ENCODE measurements at regions not wholly inside any gene's neighbourhood (a gene's known extent, or its start where the extent isn't known, plus 50 kb on each side); places are given as distances from the start of the nearest gene placed in this dataset.
A peak's percentile ranks its signal among the peaks of the same experiment; 100 is the strongest.

GRCh38 chr2:71933467-71934319, 214.0 kb downstream of the CYP26B1 start:
- Histone ChIP-seq H3K4me3 (no peak overlapping the region), H3K4me1 (ENCODE audit: low read depth) (no peaks in the 10 kb centered on the region), H3K27ac (no peak overlapping the region), H3K9me3 (ENCODE audit: low read depth) (no peaks in the 10 kb centered on the region), H3K27me3 (no peaks in the 10 kb centered on the region), H3K36me3 (no peaks in the 10 kb centered on the region)
- peak; percentile 23 to 67 for DNase-seq (ENCODE audit: low read depth in 1 of 2, low spot score in 1 of 2)
- TF ChIP-seq CTCF (IDR thresholded peaks at IDR 0.05; ENCODE audit: low read depth, low read length), result peak; percentile 47

- no peaks in the 10 kb centered on the region for H3K36me3 ChIP-seq
- DNase-seq (ENCODE audit: low read depth in 1 of 2, low spot score in 1 of 2), result no peak
- no peak for TF ChIP-seq CTCF (IDR thresholded peaks at IDR 0.05; ENCODE audit: low read depth, low read length)
- H3K27ac ChIP-seq, result no peak overlapping the region
- H3K9me3 ChIP-seq (ENCODE audit: low read depth), result no peaks in the 10 kb centered on the region
- no peak overlapping the region for H3K4me3 ChIP-seq
- no peaks in the 10 kb centered on the region for H3K4me1 ChIP-seq (ENCODE audit: low read depth)
- no peaks in the 10 kb centered on the region for H3K27me3 ChIP-seq
Observed at GRCh38 chr2:71932780-71933466, 214.7 kb downstream of the CYP26B1 start.

GRCh38 chr2:71932037-71932779, 215.5 kb downstream of the CYP26B1 start:
- H3K27me3 ChIP-seq, result no peaks in the 10 kb centered on the region
- no peak overlapping the region for H3K4me3 ChIP-seq
- H3K9me3 ChIP-seq (ENCODE audit: low read depth), result no peaks in the 10 kb centered on the region
- no peaks in the 10 kb centered on the region for H3K4me1 ChIP-seq (ENCODE audit: low read depth)
- TF ChIP-seq CTCF (IDR thresholded peaks at IDR 0.05; ENCODE audit: low read depth, low read length), result no peak
- no peak overlapping the region for H3K27ac ChIP-seq
- no peak for DNase-seq (ENCODE audit: low read depth in 1 of 2, low spot score in 1 of 2)
- no peaks in the 10 kb centered on the region for H3K36me3 ChIP-seq

- no peaks in the 10 kb centered on the region for H3K36me3 ChIP-seq
- no peak overlapping the region for H3K27ac ChIP-seq
- no peak for TF ChIP-seq CTCF (IDR thresholded peaks at IDR 0.05; ENCODE audit: low read depth, low read length)
- no peaks in the 10 kb centered on the region for H3K4me1 ChIP-seq (ENCODE audit: low read depth)
- H3K4me3 ChIP-seq, result no peak overlapping the region
- no peaks in the 10 kb centered on the region for H3K9me3 ChIP-seq (ENCODE audit: low read depth)
- DNase-seq (ENCODE audit: low read depth in 1 of 2, low spot score in 1 of 2), result no peak
- H3K27me3 ChIP-seq, result no peaks in the 10 kb centered on the region
Observed at GRCh38 chr2:71930049-71930681, 217.5 kb downstream of the CYP26B1 start.

GRCh38 chr2:71929482-71929772, 218.2 kb downstream of the CYP26B1 start:
- TF ChIP-seq CTCF (IDR thresholded peaks at IDR 0.05; ENCODE audit: low read depth, low read length), result no peak

More at GRCh38 chr2:71929482-71929772, 218.2 kb downstream of the CYP26B1 start:
- Histone ChIP-seq H3K36me3 (no peaks in the 10 kb centered on the region), H3K9me3 (ENCODE audit: low read depth) (no peaks in the 10 kb centered on the region), H3K27ac (no peak overlapping the region), H3K4me3 (no peak overlapping the region), H3K27me3 (no peaks in the 10 kb centered on the region), H3K4me1 (ENCODE audit: low read depth) (no peaks in the 10 kb centered on the region)
- no peak for DNase-seq (ENCODE audit: low read depth in 1 of 2, low spot score in 1 of 2)
